HG03280 (cell line): ENCODE measurements at regions not wholly inside any gene's neighbourhood (a gene's known extent, or its start where the extent isn't known, plus 50 kb on each side); places are given as distances from the start of the nearest gene placed in this dataset.
"Not testable (repeated sequence)": the region's sequence is repeated elsewhere in the genome, so short reads cannot be mapped to it uniquely, and the experiment has no call there.

ENCODE experiments used
- ATAC-seq: cut with Tn5 transposase; IDR thresholded peaks from one replicate; pipeline ENCODE4 v1.9.1; 2021; ENCODE audit warnings: mild to moderate bottlenecking, moderate library complexity; ENCODE audit not compliant: unreplicated experiment

- ATAC-seq, result no peak
Measured at GRCh38 chr12:24381790-24382189, 432.3 kb upstream of the SOX5 start.

- no peak for ATAC-seq
Measured at GRCh38 chr12:24379861-24380521, 430.5 kb upstream of the SOX5 start.

- ATAC-seq, result no peak
Measured at GRCh38 chr12:24379433-24379832, 430.0 kb upstream of the SOX5 start.

- ATAC-seq, result peak; percentile 48
Measured at GRCh38 chr12:24378548-24379407, 429.3 kb upstream of the SOX5 start.

- ATAC-seq, result no peak
Measured at GRCh38 chr12:24374452-24374851, 425.0 kb upstream of the SOX5 start.

- ATAC-seq, result no peak
Measured at GRCh38 chr12:24373004-24373403, 423.5 kb upstream of the SOX5 start.

- no peak for ATAC-seq
Measured at GRCh38 chr12:24366514-24366913, 417.0 kb upstream of the SOX5 start.

GRCh38 chr12:24364921-24365320 lies 415.5 kb upstream of the SOX5 start:
- ATAC-seq, result no peak

GRCh38 chr12:24363177-24363754 lies 413.8 kb upstream of the SOX5 start:
- no peak for ATAC-seq

GRCh38 chr12:24361877-24362580 lies 412.6 kb upstream of the SOX5 start:
- ATAC-seq, result no peak

- ATAC-seq, result peak; percentile 53
Measured at GRCh38 chr12:24360907-24361306, 411.4 kb upstream of the SOX5 start.

GRCh38 chr12:24360461-24360860 lies 411.0 kb upstream of the SOX5 start:
- peak; percentile 35 for ATAC-seq

- ATAC-seq, result no peak
Measured at GRCh38 chr12:24360057-24360456, 410.6 kb upstream of the SOX5 start.

GRCh38 chr12:24359418-24359817 lies 409.9 kb upstream of the SOX5 start:
- ATAC-seq, result no peak

GRCh38 chr12:24356240-24356804 lies 406.9 kb upstream of the SOX5 start:
- ATAC-seq, result peak; percentile 68

- no peak for ATAC-seq
Measured at GRCh38 chr12:24352363-24352762, 402.9 kb upstream of the SOX5 start.

GRCh38 chr12:24349051-24349799 lies 399.8 kb upstream of the SOX5 start:
- no peak for ATAC-seq

- ATAC-seq, result not testable (repeated sequence)
Measured at GRCh38 chr12:24348180-24348579, 398.7 kb upstream of the SOX5 start.

- ATAC-seq, result no peak
Measured at GRCh38 chr12:24328261-24328660, 378.8 kb upstream of the SOX5 start.

GRCh38 chr12:24325331-24325730 lies 375.9 kb upstream of the SOX5 start:
- ATAC-seq, result no peak
